Ovary (tissue), 7 donors: ENCODE measurements at regions not wholly inside any gene's neighbourhood (a gene's known extent, or its start where the extent isn't known, plus 50 kb on each side); places are given as distances from the start of the nearest gene placed in this dataset.
"Not testable (repeated sequence)": the region's sequence is repeated elsewhere in the genome, so short reads cannot be mapped to it uniquely, and the experiment has no call there.

Source experiments
- DNase-seq, 5 donors: peaks; one replicate each; pipeline ENCODE4 v3.0.0-alpha.2; 2019 to 2020
- H3K27ac ChIP-seq, 2 donors: fragments of 200-600 bp; one replicate each; pipeline versions ENCODE4 v1.5.1 to v1.8.0; 2019 to 2022
- H3K27me3 ChIP-seq: fragments of 200-600 bp; one replicate; pipeline ENCODE4 v1.8.0; 2022
- H3K36me3 ChIP-seq: fragments of 200-600 bp; sonication (generic); one replicate; pipeline ENCODE4 v1.5.1; 2019
- H3K4me1 ChIP-seq: one replicate; pipeline ENCODE4 v1.8.1; 2013; ENCODE audit warnings: mild to moderate bottlenecking, moderate library complexity; ENCODE audit not compliant: insufficient read depth
- H3K4me3 ChIP-seq: fragments of 200-600 bp; sonication (generic); one replicate; pipeline ENCODE4 v1.5.1; 2017
- H3K9me3 ChIP-seq, 2 donors: fragments of 200-600 bp in 1 of 2; sonication (generic) in 1 of 2; one replicate each; pipeline versions ENCODE4 v1.5.1 to v1.8.1; 2013 to 2019; ENCODE audit warnings: mild to moderate bottlenecking in 1 of 2, moderate library complexity in 1 of 2
- WGBS, 3 donors: extraction: QIAGEN DNeasy Blood & Tissue Kit in 1 of 3; methylation state at CpG; one replicate each; pipeline versions ENCODE4 v1.1.5 to v1.1.7; 2013 to 2017; 5-methylcytosine and 5-hydroxymethylcytosine counted together
- intact Hi-C, 4 donors: fragments of 100-400 bp; cut with DNase I; formaldehyde crosslinking; loops; one replicate each; pipeline versions ENCODE4 v1.11.0 to v1.15.1; 2022 to 2023
- donor health status: DM: no; HTN: no; CAD: no; lungs with moderate emphysema.
- donor health status: DM: no; HTN: no; CAD: no.
- donor health status: Bipolar disorder and iron deficiency.
- donor health status: DM: no; HTN: no; CAD: no.
- donor health status: DM: yes; HTN: yes; CAD: no.

DNA sequence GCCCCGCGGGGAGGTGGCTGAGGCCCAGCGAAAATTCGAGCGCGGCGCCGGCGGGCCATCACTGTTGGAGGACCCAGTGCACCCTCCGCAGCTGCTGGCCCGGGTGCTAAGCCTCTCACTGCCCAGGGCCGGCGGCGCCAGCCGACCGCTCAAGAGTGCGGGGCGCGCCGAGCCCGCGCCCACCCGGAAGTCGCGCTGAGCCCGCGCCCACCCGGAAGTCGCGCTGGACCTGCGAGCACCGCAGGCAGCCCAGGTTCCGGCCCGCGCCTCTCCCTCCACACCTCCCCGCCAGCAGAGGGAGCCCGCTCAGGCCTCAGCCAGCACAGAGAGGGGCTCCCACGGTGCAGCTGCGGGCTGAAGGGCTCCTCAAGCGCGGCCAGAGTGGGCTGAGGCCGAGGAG is 165.5 kb upstream of the BDP1 start:
- DNase-seq, intact Hi-C loops, H3K36me3 ChIP-seq, H3K27ac ChIP-seq, H3K4me1 ChIP-seq, H3K27me3 ChIP-seq, H3K9me3 ChIP-seq: not testable (repeated sequence)
- WGBS, 3 donors: 0% methylated on average over 16 to 21 of the region's 42 CpGs; no CpG with 5 or more reads in 1 of the 3 donors
- H3K4me3 ChIP-seq: peak overlapping the region; percentile 40

GRCh38 chr5:71290979-71291378 is 164.5 kb upstream of the BDP1 start:
- H3K36me3 ChIP-seq, H3K4me3 ChIP-seq, DNase-seq, H3K27me3 ChIP-seq, intact Hi-C loops, H3K4me1 ChIP-seq, H3K27ac ChIP-seq, H3K9me3 ChIP-seq: not testable (repeated sequence)
- WGBS, 3 donors: 83 to 90% (median 88%) methylated on average over 2 of the region's 2 CpGs
